Prostate gland (tissue), 2 donors: ENCODE measurements at regions not wholly inside any gene's neighbourhood (a gene's known extent, or its start where the extent isn't known, plus 50 kb on each side); places are given as distances from the start of the nearest gene placed in this dataset.

ENCODE experiments used
- CTCF ChIP-seq, 4 experiments: fragments of 200-600 bp in 2 of 4; fragments of 450-650 bp in 2 of 4; sonication (generic) in 2 of 4; IDR thresholded peaks; 1 replicate in 3 of 4; 2 replicates in 1 of 4; pipeline ENCODE4 v1.5.1; 2016 to 2019; ENCODE audit warnings: antibody characterized with exemption in 4 of 4, mild to moderate bottlenecking in 2 of 4, moderate library complexity in 2 of 4
- POLR2A ChIP-seq: fragments of 450-650 bp; IDR thresholded peaks from one replicate; pipeline ENCODE4 v1.6.1; 2016; ENCODE audit warnings: antibody characterized with exemption, mild to moderate bottlenecking
- POLR2AphosphoS5 ChIP-seq: sonication (generic); formaldehyde crosslinking; IDR thresholded peaks from one replicate; pipeline ENCODE4 v1.6.1; 2017; ENCODE audit warnings: antibody characterized with exemption

- TF ChIP-seq CTCF (IDR thresholded peaks at IDR 0.05) (no peak), POLR2A (no peak), POLR2AphosphoS5 (no peak)
Measured at GRCh38 chr4:11028334-11028733, 343.8 kb upstream of the CLNK start.
